Lung (tissue), 11 donors: ENCODE measurements at regions not wholly inside any gene's neighbourhood (a gene's known extent, or its start where the extent isn't known, plus 50 kb on each side); places are given as distances from the start of the nearest gene placed in this dataset.

ENCODE experiments used
- ATAC-seq: fragments of 200-7000 bp; cut with Tn5 transposase; one replicate; pipeline ENCODE4 v1.9.1; 2020; ENCODE audit warnings: moderate number of reproducible peaks; ENCODE audit not compliant: insufficient read depth, low FRiP score
- DNase-seq, 3 donors: peaks; one replicate each; pipeline ENCODE4 v3.0.0-alpha.2; 2013 to 2017
- H3K27ac ChIP-seq, 2 donors: one replicate each; pipeline ENCODE4 v1.5.1; 2013; ENCODE audit warnings: mild to moderate bottlenecking in 2 of 2, moderate library complexity in 2 of 2, control low read depth in 1 of 2, inconsistent platforms in 1 of 2, low read depth in 1 of 2, low read length in 1 of 2
- H3K27me3 ChIP-seq, 3 donors: one replicate each; pipeline ENCODE4 v1.5.1; 2013; ENCODE audit warnings: low read length in 2 of 3; ENCODE audit not compliant: control insufficient read depth in 3 of 3, insufficient read depth in 3 of 3
- H3K36me3 ChIP-seq, 4 donors: one replicate each; pipeline ENCODE4 v1.5.1; 2013; ENCODE audit warnings: low read length in 4 of 4, mild to moderate bottlenecking in 1 of 4, moderate library complexity in 1 of 4; ENCODE audit not compliant: control insufficient read depth in 4 of 4, insufficient read depth in 4 of 4
- H3K4me1 ChIP-seq, 5 donors: one replicate each; pipeline ENCODE4 v1.5.1; 2013; ENCODE audit warnings: low read length in 5 of 5, mild to moderate bottlenecking in 2 of 5, moderate library complexity in 1 of 5; ENCODE audit not compliant: control insufficient read depth in 5 of 5, insufficient read depth in 5 of 5
- H3K4me3 ChIP-seq: one replicate; pipeline ENCODE4 v1.5.1; 2013; ENCODE audit warnings: mild to moderate bottlenecking, control low read depth, moderate library complexity
- H3K9ac ChIP-seq, 2 donors: one replicate each; pipeline ENCODE4 v1.5.1; 2013; ENCODE audit warnings: low read length in 2 of 2, control low read depth in 1 of 2; ENCODE audit not compliant: insufficient read depth in 1 of 2
- H3K9me3 ChIP-seq, 4 donors: one replicate each; pipeline ENCODE4 v1.5.1; 2013; ENCODE audit warnings: low read length in 3 of 4, mild to moderate bottlenecking in 1 of 4, moderate library complexity in 1 of 4; ENCODE audit not compliant: control insufficient read depth in 4 of 4, insufficient read depth in 3 of 4
- WGBS, 2 donors: extraction: QIAGEN DNeasy Blood & Tissue Kit; methylation state at CpG; one replicate each; pipeline ENCODE4 v1.1.7; 2013; 5-methylcytosine and 5-hydroxymethylcytosine counted together
- TF ChIP-seq, protein P1 (sequence below): IDR thresholded peaks from 2 replicates; pipeline ENCODE4 v1.5.1; 2012; ENCODE audit warnings: mild to moderate bottlenecking; ENCODE audit errors: control extremely low read depth, extremely low read depth
- donor health status: control.
- donor health status: control.
- donor health status: Bipolar disorder and iron deficiency.
- donor health status: healthy.
- donor health status: DM: yes; HTN: yes; CAD: no.

DNA sequence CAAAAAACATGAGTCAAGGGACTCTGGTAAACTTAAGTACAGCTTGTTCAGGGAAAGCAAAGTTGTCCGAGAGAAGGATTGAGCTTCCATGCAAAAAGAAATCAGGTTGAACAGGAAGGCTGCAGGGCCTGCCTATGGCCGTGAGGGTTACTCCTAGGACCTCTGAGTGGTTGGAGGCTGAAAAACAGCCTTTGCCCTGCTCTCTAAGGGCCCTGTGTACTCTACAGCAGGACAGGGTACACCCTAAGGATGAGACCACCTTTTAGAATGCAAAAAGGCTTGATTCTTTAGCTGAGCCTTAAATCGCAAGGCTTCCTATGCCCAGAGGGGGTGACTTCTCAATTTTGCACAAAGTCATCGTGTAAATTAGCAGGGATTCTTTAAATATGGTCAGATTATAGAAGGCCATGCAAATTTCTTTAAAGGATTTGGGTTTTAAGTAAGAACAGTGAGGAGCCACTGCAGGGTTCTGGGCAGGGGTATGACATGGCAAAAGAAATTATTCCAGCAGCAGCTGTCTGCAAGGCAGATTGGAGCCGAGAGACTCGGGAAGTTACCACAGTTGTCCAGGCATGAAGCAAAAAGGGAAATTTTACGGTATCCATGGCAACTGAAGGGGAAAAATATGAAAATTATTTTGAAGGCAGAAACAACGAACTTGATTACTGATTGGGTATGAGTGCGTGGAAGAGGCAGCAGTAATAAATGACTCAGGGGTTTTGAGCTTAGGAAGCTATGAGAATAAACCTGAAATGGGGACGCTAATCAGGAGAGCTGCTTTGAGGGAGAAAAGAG, 91.8 kb downstream of the FAM76B start:
- Histone ChIP-seq H3K9ac (no peak overlapping the region), H3K4me3 (no peak overlapping the region), H3K27ac (peak overlapping the region in 1 of 2 donors; percentile 37), H3K4me1 (peaks cover 0 to 3% (median 0%) of the 10 kb centered on the region in 5 donors), H3K9me3 (no peaks in the 10 kb centered on the region), H3K27me3 (no peaks in the 10 kb centered on the region), H3K36me3 (no peaks in the 10 kb centered on the region)
- peak in 1 of 3 donors; percentile 50 for DNase-seq
- WGBS, 2 donors = 45 to 69% methylated on average over 10 of the region's 10 CpGs
- ATAC-seq = no peak
- TF ChIP-seq, protein P1, sequence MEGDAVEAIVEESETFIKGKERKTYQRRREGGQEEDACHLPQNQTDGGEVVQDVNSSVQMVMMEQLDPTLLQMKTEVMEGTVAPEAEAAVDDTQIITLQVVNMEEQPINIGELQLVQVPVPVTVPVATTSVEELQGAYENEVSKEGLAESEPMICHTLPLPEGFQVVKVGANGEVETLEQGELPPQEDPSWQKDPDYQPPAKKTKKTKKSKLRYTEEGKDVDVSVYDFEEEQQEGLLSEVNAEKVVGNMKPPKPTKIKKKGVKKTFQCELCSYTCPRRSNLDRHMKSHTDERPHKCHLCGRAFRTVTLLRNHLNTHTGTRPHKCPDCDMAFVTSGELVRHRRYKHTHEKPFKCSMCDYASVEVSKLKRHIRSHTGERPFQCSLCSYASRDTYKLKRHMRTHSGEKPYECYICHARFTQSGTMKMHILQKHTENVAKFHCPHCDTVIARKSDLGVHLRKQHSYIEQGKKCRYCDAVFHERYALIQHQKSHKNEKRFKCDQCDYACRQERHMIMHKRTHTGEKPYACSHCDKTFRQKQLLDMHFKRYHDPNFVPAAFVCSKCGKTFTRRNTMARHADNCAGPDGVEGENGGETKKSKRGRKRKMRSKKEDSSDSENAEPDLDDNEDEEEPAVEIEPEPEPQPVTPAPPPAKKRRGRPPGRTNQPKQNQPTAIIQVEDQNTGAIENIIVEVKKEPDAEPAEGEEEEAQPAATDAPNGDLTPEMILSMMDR = no peak

DNA sequence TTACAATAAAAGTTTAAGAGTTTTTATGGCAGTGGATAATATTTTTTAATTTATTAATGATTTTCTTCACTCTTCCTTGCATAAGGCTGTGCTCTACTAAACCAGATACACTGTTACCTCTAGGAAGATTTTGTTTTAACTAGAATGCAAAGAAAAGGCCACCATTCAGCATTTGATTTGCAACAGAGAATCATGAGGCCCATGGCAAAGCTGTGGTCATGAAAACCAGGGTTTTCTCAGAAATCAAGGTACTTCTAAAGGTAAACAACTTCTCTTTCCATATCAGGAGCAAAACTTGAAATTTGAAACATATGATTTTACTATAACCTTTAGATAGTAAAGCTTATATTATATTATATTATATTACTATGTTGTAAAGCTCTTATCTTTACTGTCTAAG, 94.4 kb downstream of the FAM76B start:
- ATAC-seq (no peak), DNase-seq (no peak)
- TF ChIP-seq, protein P1 = no peak
- H3K27ac ChIP-seq = no peak overlapping the region
- H3K4me1 ChIP-seq = no peaks in the 10 kb centered on the region
- no peaks in the 10 kb centered on the region for H3K36me3 ChIP-seq
- H3K4me3 ChIP-seq = no peak overlapping the region
- H3K9ac ChIP-seq = no peak overlapping the region
- H3K9me3 ChIP-seq = no peaks in the 10 kb centered on the region
- no peaks in the 10 kb centered on the region for H3K27me3 ChIP-seq

DNA sequence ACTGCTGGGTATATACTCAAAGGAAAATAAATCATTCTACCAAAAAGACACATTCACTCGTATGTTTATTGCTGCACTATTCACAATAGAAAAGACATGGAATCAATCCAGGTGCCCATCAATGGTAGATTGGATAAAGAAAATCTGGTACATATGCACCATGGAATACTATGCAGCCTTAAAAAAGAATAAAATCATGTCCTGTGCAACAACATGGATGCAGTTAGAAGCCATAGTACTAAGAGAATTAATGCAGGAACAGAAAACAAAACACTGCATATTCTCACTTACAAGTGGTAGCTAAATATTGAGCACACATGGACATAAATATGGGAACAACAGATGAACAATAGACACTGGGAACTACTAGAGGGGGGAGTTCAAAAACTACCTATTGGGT, 96.3 kb downstream of the FAM76B start:
- no peaks in the 10 kb centered on the region for H3K36me3 ChIP-seq
- no peak overlapping the region for H3K27ac ChIP-seq
- no peaks in the 10 kb centered on the region for H3K4me1 ChIP-seq
- DNase-seq = no peak
- no peaks in the 10 kb centered on the region for H3K27me3 ChIP-seq
- TF ChIP-seq, protein P1 = no peak
- no peak overlapping the region for H3K9ac ChIP-seq
- 30 to 38% methylated on average over 1 of the region's 1 CpG for WGBS, 2 donors
- ATAC-seq = no peak
- H3K4me3 ChIP-seq = no peak overlapping the region
- H3K9me3 ChIP-seq = no peaks in the 10 kb centered on the region
